Endothelial cell (in vitro differentiated cells): ENCODE measurements at regions not wholly inside any gene's neighbourhood (a gene's known extent, or its start where the extent isn't known, plus 50 kb on each side); places are given as distances from the start of the nearest gene placed in this dataset.

Experiments
- DNase-seq: peaks from one replicate; pipeline ENCODE4 v3.0.0; 2021; ENCODE audit warnings: low spot score
- H3K27ac Mint-ChIP-seq: one replicate; pipeline ENCODE4 v1.8.0; 2021; ENCODE audit warnings: mixed read lengths, inconsistent platforms; ENCODE audit not compliant: unreplicated experiment
- H3K27me3 Mint-ChIP-seq: one replicate; pipeline ENCODE4 v1.8.0; 2021; ENCODE audit warnings: mild to moderate bottlenecking, moderate library complexity, mixed read lengths, inconsistent platforms; ENCODE audit not compliant: unreplicated experiment
- H3K36me3 Mint-ChIP-seq: one replicate; pipeline ENCODE4 v1.8.0; 2021; ENCODE audit warnings: mild to moderate bottlenecking, low read depth, mixed read lengths, inconsistent platforms; ENCODE audit not compliant: unreplicated experiment
- H3K4me1 Mint-ChIP-seq: one replicate; pipeline ENCODE4 v1.8.0; 2021; ENCODE audit warnings: mild to moderate bottlenecking, mixed read lengths, inconsistent platforms; ENCODE audit not compliant: unreplicated experiment
- H3K4me3 Mint-ChIP-seq: one replicate; pipeline ENCODE4 v1.8.0; 2021; ENCODE audit warnings: mild to moderate bottlenecking, mixed read lengths, inconsistent platforms; ENCODE audit not compliant: unreplicated experiment
- H3K9me3 Mint-ChIP-seq: one replicate; pipeline ENCODE4 v1.8.0; 2021; ENCODE audit warnings: mixed read lengths, inconsistent platforms; ENCODE audit not compliant: unreplicated experiment
- TF ChIP-seq, protein P1 (sequence below): fragments of 200-600 bp; sonication (generic); IDR thresholded peaks from one replicate; pipeline ENCODE4 v1.5.0; 2021; ENCODE audit warnings: antibody characterized with exemption; ENCODE audit not compliant: unreplicated experiment

- DNase-seq = no peak
- no peak overlapping the region for H3K4me3 Mint-ChIP-seq
- peaks cover 5% of the 10 kb centered on the region for H3K4me1 Mint-ChIP-seq
- TF ChIP-seq, protein P1, sequence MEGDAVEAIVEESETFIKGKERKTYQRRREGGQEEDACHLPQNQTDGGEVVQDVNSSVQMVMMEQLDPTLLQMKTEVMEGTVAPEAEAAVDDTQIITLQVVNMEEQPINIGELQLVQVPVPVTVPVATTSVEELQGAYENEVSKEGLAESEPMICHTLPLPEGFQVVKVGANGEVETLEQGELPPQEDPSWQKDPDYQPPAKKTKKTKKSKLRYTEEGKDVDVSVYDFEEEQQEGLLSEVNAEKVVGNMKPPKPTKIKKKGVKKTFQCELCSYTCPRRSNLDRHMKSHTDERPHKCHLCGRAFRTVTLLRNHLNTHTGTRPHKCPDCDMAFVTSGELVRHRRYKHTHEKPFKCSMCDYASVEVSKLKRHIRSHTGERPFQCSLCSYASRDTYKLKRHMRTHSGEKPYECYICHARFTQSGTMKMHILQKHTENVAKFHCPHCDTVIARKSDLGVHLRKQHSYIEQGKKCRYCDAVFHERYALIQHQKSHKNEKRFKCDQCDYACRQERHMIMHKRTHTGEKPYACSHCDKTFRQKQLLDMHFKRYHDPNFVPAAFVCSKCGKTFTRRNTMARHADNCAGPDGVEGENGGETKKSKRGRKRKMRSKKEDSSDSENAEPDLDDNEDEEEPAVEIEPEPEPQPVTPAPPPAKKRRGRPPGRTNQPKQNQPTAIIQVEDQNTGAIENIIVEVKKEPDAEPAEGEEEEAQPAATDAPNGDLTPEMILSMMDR = no peak
- no peak overlapping the region for H3K27ac Mint-ChIP-seq
- no peaks in the 10 kb centered on the region for H3K9me3 Mint-ChIP-seq
- H3K27me3 Mint-ChIP-seq = peaks cover 1% of the 10 kb centered on the region
- H3K36me3 Mint-ChIP-seq = no peaks in the 10 kb centered on the region
Observed at GRCh38 chr1:222028676-222029075, 286.8 kb upstream of the DUSP10 start.

DNA sequence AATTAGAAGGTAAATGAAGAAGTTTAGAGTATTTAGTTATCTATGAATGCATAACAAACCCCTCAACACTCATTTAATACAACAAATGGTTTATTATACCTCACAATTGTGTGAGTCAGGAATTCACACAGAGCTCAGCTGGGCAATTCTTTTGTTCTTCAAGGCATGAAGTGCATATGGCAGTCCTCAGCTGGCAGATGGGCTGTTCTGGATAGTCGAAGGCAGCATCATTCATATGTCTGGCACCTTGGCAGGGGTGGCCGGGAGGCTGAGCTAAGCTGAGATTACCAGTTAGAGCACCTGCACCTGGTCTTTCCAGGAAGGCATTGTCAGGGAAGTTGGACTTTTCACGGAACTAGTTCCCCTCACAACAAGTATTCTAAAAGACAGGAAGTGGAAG, 286.2 kb upstream of the DUSP10 start:
- peaks cover 8% of the 10 kb centered on the region for H3K4me1 Mint-ChIP-seq
- DNase-seq = no peak
- H3K27ac Mint-ChIP-seq = no peak overlapping the region
- TF ChIP-seq, protein P1 = no peak
- H3K4me3 Mint-ChIP-seq = no peak overlapping the region
- no peaks in the 10 kb centered on the region for H3K9me3 Mint-ChIP-seq
- H3K27me3 Mint-ChIP-seq = peaks cover 1% of the 10 kb centered on the region
- H3K36me3 Mint-ChIP-seq = no peaks in the 10 kb centered on the region

DNA sequence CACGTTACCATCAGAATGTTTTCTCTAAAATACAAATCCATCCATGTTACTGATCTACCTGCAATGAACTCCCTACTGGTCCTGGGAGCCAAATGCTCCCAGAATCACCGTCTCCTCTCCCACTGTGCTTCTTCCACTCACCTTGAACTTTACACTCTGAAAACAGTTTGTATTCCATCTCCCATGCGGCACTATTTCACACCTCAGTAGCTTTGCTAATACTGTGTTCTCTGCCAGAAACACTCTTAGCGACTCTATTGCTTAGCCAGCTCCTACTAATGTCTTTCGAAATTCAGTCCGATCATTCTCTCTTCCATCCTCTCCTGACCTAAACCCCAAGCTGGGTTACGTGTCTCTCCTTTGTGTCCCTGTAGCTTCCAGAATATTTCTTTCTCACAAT, 284.4 kb upstream of the DUSP10 start:
- peaks cover 1% of the 10 kb centered on the region for H3K27me3 Mint-ChIP-seq

DNA sequence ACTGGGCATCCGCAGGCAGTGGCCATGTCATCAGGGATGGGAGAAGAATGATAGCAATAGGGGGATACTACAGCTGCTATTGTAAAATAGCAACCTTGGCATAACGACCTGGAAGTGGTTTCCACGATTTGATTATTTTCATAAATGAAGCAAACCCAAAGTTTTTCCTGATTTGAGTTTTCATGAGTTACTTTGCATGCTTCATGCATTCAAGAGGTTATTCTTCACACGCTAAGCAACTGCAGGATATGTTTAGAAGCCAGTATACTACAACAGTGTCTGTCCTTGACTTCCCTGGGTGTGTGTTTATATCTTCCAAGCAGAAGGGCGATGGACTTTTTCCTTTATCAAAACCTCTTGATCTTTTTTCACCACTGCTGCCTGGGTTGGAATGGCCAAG, 281.1 kb upstream of the DUSP10 start:
- TF ChIP-seq, protein P1 = no peak
- no peak for DNase-seq
- Mint-ChIP-seq H3K9me3 (no peaks in the 10 kb centered on the region), H3K4me1 (peaks cover 9% of the 10 kb centered on the region), H3K27ac (no peak overlapping the region), H3K4me3 (no peak overlapping the region), H3K36me3 (no peaks in the 10 kb centered on the region), H3K27me3 (peaks cover 1% of the 10 kb centered on the region)

More for the DNA sequence above, 284.4 kb upstream of the DUSP10 start:
- Mint-ChIP-seq H3K4me1 (peaks cover 9% of the 10 kb centered on the region), H3K9me3 (no peaks in the 10 kb centered on the region), H3K36me3 (no peaks in the 10 kb centered on the region), H3K27ac (no peak overlapping the region), H3K4me3 (no peak overlapping the region)
- TF ChIP-seq, protein P1 = no peak
- no peak for DNase-seq

GRCh38 chr1:222021129-222021528, 279.2 kb upstream of the DUSP10 start:
- TF ChIP-seq, protein P1 = no peak
- no peak for DNase-seq
- Mint-ChIP-seq H3K9me3 (no peaks in the 10 kb centered on the region), H3K27ac (no peak overlapping the region), H3K27me3 (peaks cover 1% of the 10 kb centered on the region), H3K4me3 (no peak overlapping the region), H3K4me1 (peaks cover 9% of the 10 kb centered on the region), H3K36me3 (no peaks in the 10 kb centered on the region)
